ENCODE measurements at regions not wholly inside any gene's neighbourhood (a gene's known extent, or its start where the extent isn't known, plus 50 kb on each side); places are given as distances from the start of the nearest gene placed in this dataset.
A peak's percentile ranks its signal among the peaks of the same experiment; 100 is the strongest.

DNA sequence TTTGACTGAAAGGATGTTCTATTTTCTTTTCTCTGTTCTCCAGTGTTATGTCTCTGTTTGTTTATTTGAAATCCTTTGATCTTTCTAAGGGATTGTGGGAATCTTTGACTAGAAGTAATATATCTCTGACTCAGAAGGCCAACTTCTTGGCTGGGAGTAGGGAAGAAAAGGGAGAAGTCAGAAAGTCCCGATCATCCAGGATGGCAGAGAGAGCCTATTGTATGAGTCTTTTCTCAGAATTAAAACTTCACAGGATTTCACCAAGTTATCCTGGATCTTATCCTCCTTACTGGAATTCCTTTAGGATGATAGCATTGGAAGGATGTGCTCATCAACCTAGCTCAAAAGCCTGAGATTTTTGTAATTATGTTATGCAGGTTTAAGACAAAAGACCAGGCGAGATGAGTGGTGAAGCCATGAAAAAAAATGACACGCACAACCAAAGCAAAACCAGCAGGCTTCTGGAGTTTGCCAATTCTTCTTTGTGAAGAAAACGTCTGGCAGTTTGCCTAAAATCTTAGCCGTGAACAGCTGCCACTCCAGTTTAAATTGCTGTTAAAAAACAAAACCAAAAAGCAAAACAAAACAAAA, 383.6 kb upstream of the SMIM21 start:
- Histone ChIP-seq H3K79me2 (ENCODE audit: control insufficient read depth, insufficient read depth, low read length) (no peaks in the 10 kb centered on the region), H3K4me3 (replicated peaks in 1 of 4; ENCODE audit: control extremely low read depth in 1 of 4, insufficient read depth in 1 of 4, low read depth in 3 of 4, low read length in 4 of 4) (no peak overlapping the region), H3K27ac (ENCODE audit: insufficient read depth, low read length) (no peak overlapping the region), H3K4me1 (ENCODE audit: control insufficient read depth, extremely low read depth, insufficient read depth, low read length) (no peaks in the 10 kb centered on the region), H4K20me1 (ENCODE audit: control insufficient read depth, extremely low read depth, insufficient read depth, low read length) (no peaks in the 10 kb centered on the region), H2AFZ (ENCODE audit: low read length) (no peak overlapping the region), H3K9me3 (ENCODE audit: control insufficient read depth, insufficient read depth, low read depth, low read length) (no peaks in the 10 kb centered on the region), H3K9ac (ENCODE audit: insufficient read depth, low read length) (no peak overlapping the region), H3K4me2 (ENCODE audit: extremely low read depth, insufficient read depth, low read length) (no peak overlapping the region), H3K36me3 (ENCODE audit: control insufficient read depth, insufficient read depth, low read length) (no peaks in the 10 kb centered on the region), H3K27me3 (ENCODE audit: control insufficient read depth, insufficient read depth, low read length) (no peaks in the 10 kb centered on the region)
- DNase-seq (ENCODE audit: low read depth in 2 of 2), result peak; percentile 1 to 52
- TF ChIP-seq EZH2 (IDR thresholded peaks at IDR 0.05; ENCODE audit: low read length, missing control alignments), result no peak
- TF ChIP-seq, protein P1, sequence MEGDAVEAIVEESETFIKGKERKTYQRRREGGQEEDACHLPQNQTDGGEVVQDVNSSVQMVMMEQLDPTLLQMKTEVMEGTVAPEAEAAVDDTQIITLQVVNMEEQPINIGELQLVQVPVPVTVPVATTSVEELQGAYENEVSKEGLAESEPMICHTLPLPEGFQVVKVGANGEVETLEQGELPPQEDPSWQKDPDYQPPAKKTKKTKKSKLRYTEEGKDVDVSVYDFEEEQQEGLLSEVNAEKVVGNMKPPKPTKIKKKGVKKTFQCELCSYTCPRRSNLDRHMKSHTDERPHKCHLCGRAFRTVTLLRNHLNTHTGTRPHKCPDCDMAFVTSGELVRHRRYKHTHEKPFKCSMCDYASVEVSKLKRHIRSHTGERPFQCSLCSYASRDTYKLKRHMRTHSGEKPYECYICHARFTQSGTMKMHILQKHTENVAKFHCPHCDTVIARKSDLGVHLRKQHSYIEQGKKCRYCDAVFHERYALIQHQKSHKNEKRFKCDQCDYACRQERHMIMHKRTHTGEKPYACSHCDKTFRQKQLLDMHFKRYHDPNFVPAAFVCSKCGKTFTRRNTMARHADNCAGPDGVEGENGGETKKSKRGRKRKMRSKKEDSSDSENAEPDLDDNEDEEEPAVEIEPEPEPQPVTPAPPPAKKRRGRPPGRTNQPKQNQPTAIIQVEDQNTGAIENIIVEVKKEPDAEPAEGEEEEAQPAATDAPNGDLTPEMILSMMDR (conservative IDR thresholded peaks at IDR 0.05 in 1 of 2, IDR thresholded peaks at IDR 0.05 in 1 of 2; ENCODE audit: low read depth in 1 of 2, low read length in 2 of 2), result no peak

DNA sequence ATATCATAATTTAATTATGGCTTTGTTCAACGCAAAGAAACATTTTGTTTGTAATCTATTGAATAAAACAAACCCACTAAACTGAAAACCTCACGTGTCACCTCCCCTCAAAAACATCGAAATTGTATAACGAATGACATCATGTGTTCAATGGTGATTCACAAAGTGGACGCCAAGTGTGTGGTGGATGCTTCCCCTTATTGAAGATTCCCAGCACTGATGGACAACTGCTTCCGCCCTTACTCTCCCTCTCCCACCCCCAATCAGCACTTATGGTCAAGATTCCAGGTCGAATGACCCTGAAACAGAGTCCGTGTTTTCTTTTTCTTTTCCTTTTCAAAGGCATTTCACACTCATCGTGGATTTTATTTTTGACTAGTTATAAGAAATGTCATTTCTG, 383.0 kb upstream of the SMIM21 start:
- Histone ChIP-seq H3K4me1 (ENCODE audit: control insufficient read depth, extremely low read depth, insufficient read depth, low read length) (no peaks in the 10 kb centered on the region), H3K9ac (ENCODE audit: insufficient read depth, low read length) (no peak overlapping the region), H2AFZ (ENCODE audit: low read length) (no peak overlapping the region), H3K27me3 (ENCODE audit: control insufficient read depth, insufficient read depth, low read length) (no peaks in the 10 kb centered on the region), H4K20me1 (ENCODE audit: control insufficient read depth, extremely low read depth, insufficient read depth, low read length) (no peaks in the 10 kb centered on the region), H3K4me2 (ENCODE audit: extremely low read depth, insufficient read depth, low read length) (no peak overlapping the region), H3K36me3 (ENCODE audit: control insufficient read depth, insufficient read depth, low read length) (no peaks in the 10 kb centered on the region), H3K9me3 (ENCODE audit: control insufficient read depth, insufficient read depth, low read depth, low read length) (no peaks in the 10 kb centered on the region), H3K4me3 (replicated peaks in 1 of 4; ENCODE audit: control extremely low read depth in 1 of 4, insufficient read depth in 1 of 4, low read depth in 3 of 4, low read length in 4 of 4) (no peak overlapping the region), H3K27ac (ENCODE audit: insufficient read depth, low read length) (no peak overlapping the region), H3K79me2 (ENCODE audit: control insufficient read depth, insufficient read depth, low read length) (no peaks in the 10 kb centered on the region)
- DNase-seq (ENCODE audit: low read depth in 2 of 2), result peak; percentile 1 to 22
- no peak for TF ChIP-seq EZH2 (IDR thresholded peaks at IDR 0.05; ENCODE audit: low read length, missing control alignments)
- TF ChIP-seq, protein P1 (conservative IDR thresholded peaks at IDR 0.05 in 1 of 2, IDR thresholded peaks at IDR 0.05 in 1 of 2; ENCODE audit: low read depth in 1 of 2, low read length in 2 of 2), result no peak

DNA sequence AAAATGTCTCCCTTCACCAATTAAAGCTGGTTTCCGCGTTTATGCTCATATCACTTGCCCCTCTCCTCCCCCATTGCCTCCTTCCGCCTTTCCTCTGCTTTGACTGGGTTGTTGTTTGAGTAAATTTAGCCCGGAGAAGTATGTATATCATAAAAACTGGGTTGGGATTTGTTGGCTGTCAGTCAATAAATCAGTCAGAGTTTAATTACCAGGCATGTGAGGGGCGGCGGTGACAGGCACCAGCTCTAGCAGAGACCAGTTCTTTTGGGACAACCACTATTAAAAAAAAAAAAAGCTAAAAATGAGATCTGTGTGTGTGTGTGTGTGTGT, 382.4 kb upstream of the SMIM21 start:
- Histone ChIP-seq H3K4me3 (replicated peaks in 1 of 4; ENCODE audit: control extremely low read depth in 1 of 4, insufficient read depth in 1 of 4, low read depth in 3 of 4, low read length in 4 of 4) (peak overlapping the region in 1 of 4 experiments; percentile 33), H3K27me3 (ENCODE audit: control insufficient read depth, insufficient read depth, low read length) (no peaks in the 10 kb centered on the region), H3K79me2 (ENCODE audit: control insufficient read depth, insufficient read depth, low read length) (no peaks in the 10 kb centered on the region), H2AFZ (ENCODE audit: low read length) (no peak overlapping the region), H4K20me1 (ENCODE audit: control insufficient read depth, extremely low read depth, insufficient read depth, low read length) (no peaks in the 10 kb centered on the region), H3K27ac (ENCODE audit: insufficient read depth, low read length) (no peak overlapping the region), H3K36me3 (ENCODE audit: control insufficient read depth, insufficient read depth, low read length) (no peaks in the 10 kb centered on the region), H3K4me1 (ENCODE audit: control insufficient read depth, extremely low read depth, insufficient read depth, low read length) (no peaks in the 10 kb centered on the region), H3K4me2 (ENCODE audit: extremely low read depth, insufficient read depth, low read length) (no peak overlapping the region), H3K9me3 (ENCODE audit: control insufficient read depth, insufficient read depth, low read depth, low read length) (no peaks in the 10 kb centered on the region), H3K9ac (ENCODE audit: insufficient read depth, low read length) (no peak overlapping the region)
- DNase-seq (ENCODE audit: low read depth in 2 of 2), result peak in 1 of 2 donors; percentile 1
- TF ChIP-seq, protein P1 (conservative IDR thresholded peaks at IDR 0.05 in 1 of 2, IDR thresholded peaks at IDR 0.05 in 1 of 2; ENCODE audit: low read depth in 1 of 2, low read length in 2 of 2), result no peak
- no peak for TF ChIP-seq EZH2 (IDR thresholded peaks at IDR 0.05; ENCODE audit: low read length, missing control alignments)

All from fibroblast of lung (primary cell).